ENCODE measurements at regions not wholly inside any gene's neighbourhood (a gene's known extent, or its start where the extent isn't known, plus 50 kb on each side); places are given as distances from the start of the nearest gene placed in this dataset.

- TF ChIP-seq CTCF (IDR thresholded peaks at IDR 0.05) (no peak), EP300 (IDR thresholded peaks at IDR 0.05) (no peak)
These were observed 390.7 kb downstream of the BRINP2 start for GRCh38 chr1:177561436-177561835.

All from tibial nerve (tissue), 4 donors.